ENCODE measurements at regions not wholly inside any gene's neighbourhood (a gene's known extent, or its start where the extent isn't known, plus 50 kb on each side); places are given as distances from the start of the nearest gene placed in this dataset.

- intact Hi-C loops (cut with DNase I; ENCODE audit: low total_unique reads) = no loop called here
- no peaks in the 10 kb centered on the region for H3K27me3 ChIP-seq
- H3K36me3 ChIP-seq = no peaks in the 10 kb centered on the region
- no peak for TF ChIP-seq CTCF (IDR thresholded peaks at IDR 0.05)
- no peak for TF ChIP-seq POLR2A (IDR thresholded peaks at IDR 0.05)
- no peak overlapping the region for H3K4me3 ChIP-seq
- no peaks in the 10 kb centered on the region for H3K4me1 ChIP-seq
- H3K9me3 ChIP-seq = no peaks in the 10 kb centered on the region
- DNase-seq = no peak
- no peak overlapping the region for H3K27ac ChIP-seq
These were observed 436.8 kb upstream of the MYT1L start for GRCh38 chr2:2767837-2768236.

- no peak for DNase-seq
- intact Hi-C loops (cut with DNase I; ENCODE audit: low total_unique reads) = no loop called here
- no peaks in the 10 kb centered on the region for H3K9me3 ChIP-seq
- H3K4me1 ChIP-seq = no peaks in the 10 kb centered on the region
- H3K4me3 ChIP-seq = no peak overlapping the region
- no peaks in the 10 kb centered on the region for H3K36me3 ChIP-seq
- no peak for TF ChIP-seq CTCF (IDR thresholded peaks at IDR 0.05)
- no peak for TF ChIP-seq POLR2A (IDR thresholded peaks at IDR 0.05)
- no peaks in the 10 kb centered on the region for H3K27me3 ChIP-seq
- no peak overlapping the region for H3K27ac ChIP-seq
These were observed 434.9 kb upstream of the MYT1L start for GRCh38 chr2:2765839-2766495.

- Histone ChIP-seq H3K27me3 (no peaks in the 10 kb centered on the region), H3K36me3 (no peaks in the 10 kb centered on the region), H3K4me1 (no peaks in the 10 kb centered on the region), H3K27ac (no peak overlapping the region), H3K4me3 (no peak overlapping the region), H3K9me3 (no peaks in the 10 kb centered on the region)
- intact Hi-C loops (cut with DNase I; ENCODE audit: low total_unique reads) = no loop called here
- TF ChIP-seq CTCF (IDR thresholded peaks at IDR 0.05) (no peak), POLR2A (IDR thresholded peaks at IDR 0.05) (no peak)
- no peak for DNase-seq
These were observed 434.2 kb upstream of the MYT1L start for GRCh38 chr2:2765176-2765800.

- Histone ChIP-seq H3K9me3 (no peaks in the 10 kb centered on the region), H3K27ac (no peak overlapping the region), H3K36me3 (no peaks in the 10 kb centered on the region), H3K4me3 (no peak overlapping the region), H3K27me3 (no peaks in the 10 kb centered on the region), H3K4me1 (no peaks in the 10 kb centered on the region)
- TF ChIP-seq POLR2A (IDR thresholded peaks at IDR 0.05) = no peak
- TF ChIP-seq CTCF (IDR thresholded peaks at IDR 0.05) = no peak
- DNase-seq = no peak
- intact Hi-C loops (cut with DNase I; ENCODE audit: low total_unique reads) = no loop called here
These were observed 433.7 kb upstream of the MYT1L start for GRCh38 chr2:2764739-2765138.

GRCh38 chr2:2764001-2764355, 432.9 kb upstream of the MYT1L start:
- DNase-seq = no peak
- Histone ChIP-seq H3K9me3 (no peaks in the 10 kb centered on the region), H3K4me1 (no peaks in the 10 kb centered on the region), H3K27me3 (no peaks in the 10 kb centered on the region), H3K36me3 (no peaks in the 10 kb centered on the region), H3K4me3 (no peak overlapping the region), H3K27ac (no peak overlapping the region)
- no peak for TF ChIP-seq POLR2A (IDR thresholded peaks at IDR 0.05)
- intact Hi-C loops (cut with DNase I; ENCODE audit: low total_unique reads) = no loop called here

All from uterus (tissue), 3 donors.